ENCODE measurements at regions not wholly inside any gene's neighbourhood (a gene's known extent, or its start where the extent isn't known, plus 50 kb on each side); places are given as distances from the start of the nearest gene placed in this dataset.

- no peak for DNase-seq (ENCODE audit: low read depth)
- in situ Hi-C loops (cut with HindIII; ENCODE audit: low sequenced_read_pairs) = no loop called here
- TF ChIP-seq CTCF (IDR thresholded peaks at IDR 0.05; ENCODE audit: low read depth, low read length, missing control alignments) = no peak
- H3K4me3 ChIP-seq (ENCODE audit: low read depth, low read length) = no peak overlapping the region
Observed at GRCh38 chr4:149280806-149281205, 534.8 kb downstream of the IQCM start.

- H3K4me3 ChIP-seq (ENCODE audit: low read depth, low read length) = no peak overlapping the region
- no peak for TF ChIP-seq CTCF (IDR thresholded peaks at IDR 0.05; ENCODE audit: low read depth, low read length, missing control alignments)
- DNase-seq (ENCODE audit: low read depth) = no peak
- in situ Hi-C loops (cut with HindIII; ENCODE audit: low sequenced_read_pairs) = no loop called here
Observed at GRCh38 chr4:149279776-149280175, 535.9 kb downstream of the IQCM start.

GRCh38 chr4:149279331-149279730 is 536.3 kb downstream of the IQCM start:
- no peak for DNase-seq (ENCODE audit: low read depth)
- in situ Hi-C loops (cut with HindIII; ENCODE audit: low sequenced_read_pairs) = no loop called here
- TF ChIP-seq CTCF (IDR thresholded peaks at IDR 0.05; ENCODE audit: low read depth, low read length, missing control alignments) = no peak
- no peak overlapping the region for H3K4me3 ChIP-seq (ENCODE audit: low read depth, low read length)

- TF ChIP-seq CTCF (IDR thresholded peaks at IDR 0.05; ENCODE audit: low read depth, low read length, missing control alignments) = no peak
- DNase-seq (ENCODE audit: low read depth) = no peak
- H3K4me3 ChIP-seq (ENCODE audit: low read depth, low read length) = no peak overlapping the region
- in situ Hi-C loops (cut with HindIII; ENCODE audit: low sequenced_read_pairs) = no loop called here
Observed at GRCh38 chr4:149277705-149278104, 537.9 kb downstream of the IQCM start.

GRCh38 chr4:149269835-149270234 is 545.8 kb downstream of the IQCM start:
- DNase-seq (ENCODE audit: low read depth) = no peak
- no peak overlapping the region for H3K4me3 ChIP-seq (ENCODE audit: low read depth, low read length)
- no peak for TF ChIP-seq CTCF (IDR thresholded peaks at IDR 0.05; ENCODE audit: low read depth, low read length, missing control alignments)
- in situ Hi-C loops (cut with HindIII; ENCODE audit: low sequenced_read_pairs) = no loop called here

GRCh38 chr4:149266301-149266700 is 549.3 kb downstream of the IQCM start:
- in situ Hi-C loops (cut with HindIII; ENCODE audit: low sequenced_read_pairs) = no loop called here
- no peak for TF ChIP-seq CTCF (IDR thresholded peaks at IDR 0.05; ENCODE audit: low read depth, low read length, missing control alignments)
- no peak overlapping the region for H3K4me3 ChIP-seq (ENCODE audit: low read depth, low read length)
- DNase-seq (ENCODE audit: low read depth) = no peak

- TF ChIP-seq CTCF (IDR thresholded peaks at IDR 0.05; ENCODE audit: low read depth, low read length, missing control alignments) = no peak
- in situ Hi-C loops (cut with HindIII; ENCODE audit: low sequenced_read_pairs) = no loop called here
- DNase-seq (ENCODE audit: low read depth) = no peak
- H3K4me3 ChIP-seq (ENCODE audit: low read depth, low read length) = no peak overlapping the region
Observed at GRCh38 chr4:149265645-149266044, 550.0 kb downstream of the IQCM start.

All from astrocyte of the cerebellum (primary cell).